ENCODE measurements at regions not wholly inside any gene's neighbourhood (a gene's known extent, or its start where the extent isn't known, plus 50 kb on each side); places are given as distances from the start of the nearest gene placed in this dataset.

DNA sequence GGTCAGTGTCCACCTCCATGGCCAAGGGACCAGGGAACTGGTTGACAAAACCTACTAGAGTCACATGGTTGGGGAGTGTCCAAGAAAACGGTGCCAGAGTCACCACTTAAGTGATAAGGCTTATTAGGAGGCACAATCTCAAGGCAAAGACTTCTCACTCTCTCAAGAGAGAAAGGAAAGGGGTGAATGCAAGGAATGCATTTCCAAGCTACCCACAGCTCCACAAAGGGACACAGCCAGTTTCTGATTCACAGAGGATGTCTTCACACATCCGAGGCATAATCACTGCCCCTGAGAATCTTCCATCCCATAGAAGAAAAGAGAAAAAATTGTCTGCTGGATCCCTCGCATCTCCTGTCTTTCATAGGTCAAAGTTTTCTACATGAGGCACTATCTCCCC lies 269.3 kb downstream of the TNS1 start:
- H3K4me2 ChIP-seq = no peak overlapping the region
- no peak overlapping the region for H3K4me3 ChIP-seq
- no peaks in the 10 kb centered on the region for H3K79me2 ChIP-seq
- DNase-seq (ENCODE audit: low spot score) = no peak
- TF ChIP-seq, protein P1, sequence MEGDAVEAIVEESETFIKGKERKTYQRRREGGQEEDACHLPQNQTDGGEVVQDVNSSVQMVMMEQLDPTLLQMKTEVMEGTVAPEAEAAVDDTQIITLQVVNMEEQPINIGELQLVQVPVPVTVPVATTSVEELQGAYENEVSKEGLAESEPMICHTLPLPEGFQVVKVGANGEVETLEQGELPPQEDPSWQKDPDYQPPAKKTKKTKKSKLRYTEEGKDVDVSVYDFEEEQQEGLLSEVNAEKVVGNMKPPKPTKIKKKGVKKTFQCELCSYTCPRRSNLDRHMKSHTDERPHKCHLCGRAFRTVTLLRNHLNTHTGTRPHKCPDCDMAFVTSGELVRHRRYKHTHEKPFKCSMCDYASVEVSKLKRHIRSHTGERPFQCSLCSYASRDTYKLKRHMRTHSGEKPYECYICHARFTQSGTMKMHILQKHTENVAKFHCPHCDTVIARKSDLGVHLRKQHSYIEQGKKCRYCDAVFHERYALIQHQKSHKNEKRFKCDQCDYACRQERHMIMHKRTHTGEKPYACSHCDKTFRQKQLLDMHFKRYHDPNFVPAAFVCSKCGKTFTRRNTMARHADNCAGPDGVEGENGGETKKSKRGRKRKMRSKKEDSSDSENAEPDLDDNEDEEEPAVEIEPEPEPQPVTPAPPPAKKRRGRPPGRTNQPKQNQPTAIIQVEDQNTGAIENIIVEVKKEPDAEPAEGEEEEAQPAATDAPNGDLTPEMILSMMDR (IDR thresholded peaks at IDR 0.05; ENCODE audit: poor library complexity) = no peak
- no peak for TF ChIP-seq EZH2 (IDR thresholded peaks at IDR 0.05; ENCODE audit: borderline replicate concordance)
- TF ChIP-seq EZH2phosphoT487 (IDR thresholded peaks at IDR 0.05; ENCODE audit: low read depth, severe bottlenecking, unreplicated experiment) = no peak
- peaks cover 6% of the 10 kb centered on the region for H3K4me1 ChIP-seq (ENCODE audit: insufficient read depth)
- H4K20me1 ChIP-seq (ENCODE audit: insufficient read depth, poor library complexity, severe bottlenecking) = no peaks in the 10 kb centered on the region
- H2AFZ ChIP-seq = no peak overlapping the region
- WGBS (ENCODE audit: low lambda C conversion rate, missing lambda C conversion rate) = 79% methylated on average over 3 of the region's 3 CpGs
- no peaks in the 10 kb centered on the region for H3K9me3 ChIP-seq (ENCODE audit: low read depth)
- no peak overlapping the region for H3K27ac ChIP-seq
- H3K9me2 ChIP-seq (replicated peaks; ENCODE audit: insufficient read depth) = no peaks in the 10 kb centered on the region
- H3K36me3 ChIP-seq (replicated peaks; ENCODE audit: insufficient read depth, low read depth) = no peaks in the 10 kb centered on the region
- no peaks in the 10 kb centered on the region for H3K27me3 ChIP-seq

DNA sequence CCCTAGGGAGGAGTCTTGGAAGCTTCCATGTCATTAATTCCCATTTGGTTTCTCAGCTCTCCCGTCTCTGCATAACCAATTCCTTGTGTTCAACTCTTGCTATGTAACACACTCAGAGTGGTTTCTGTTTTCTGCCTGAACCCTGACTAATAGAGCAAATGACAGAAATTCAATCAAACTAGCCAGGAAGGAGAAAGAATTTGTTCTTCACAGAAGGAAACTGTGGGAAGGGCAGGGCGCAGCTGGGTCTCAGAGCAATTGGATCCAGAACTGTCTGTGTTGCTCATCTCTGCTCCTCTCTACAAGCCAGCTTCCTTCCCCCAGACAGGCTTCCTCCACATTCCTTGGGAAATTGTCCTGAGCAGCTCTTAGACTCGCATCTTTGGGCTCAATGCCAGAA lies 269.8 kb downstream of the TNS1 start:
- Histone ChIP-seq H3K27ac (no peak overlapping the region), H3K4me2 (no peak overlapping the region), H2AFZ (no peak overlapping the region), H3K9me3 (ENCODE audit: low read depth) (no peaks in the 10 kb centered on the region), H4K20me1 (ENCODE audit: insufficient read depth, poor library complexity, severe bottlenecking) (no peaks in the 10 kb centered on the region), H3K4me3 (no peak overlapping the region), H3K79me2 (no peaks in the 10 kb centered on the region), H3K9me2 (replicated peaks; ENCODE audit: insufficient read depth) (no peaks in the 10 kb centered on the region), H3K27me3 (no peaks in the 10 kb centered on the region), H3K4me1 (ENCODE audit: insufficient read depth) (peaks cover 6% of the 10 kb centered on the region), H3K36me3 (replicated peaks; ENCODE audit: insufficient read depth, low read depth) (no peaks in the 10 kb centered on the region)
- no peak for DNase-seq (ENCODE audit: low spot score)
- 68% methylated on average over 3 of the region's 3 CpGs for WGBS (ENCODE audit: low lambda C conversion rate, missing lambda C conversion rate)
- TF ChIP-seq, protein P1 (IDR thresholded peaks at IDR 0.05; ENCODE audit: poor library complexity) = no peak
- TF ChIP-seq EZH2 (IDR thresholded peaks at IDR 0.05; ENCODE audit: borderline replicate concordance) (no peak), EZH2phosphoT487 (IDR thresholded peaks at IDR 0.05; ENCODE audit: low read depth, severe bottlenecking, unreplicated experiment) (no peak)

DNA sequence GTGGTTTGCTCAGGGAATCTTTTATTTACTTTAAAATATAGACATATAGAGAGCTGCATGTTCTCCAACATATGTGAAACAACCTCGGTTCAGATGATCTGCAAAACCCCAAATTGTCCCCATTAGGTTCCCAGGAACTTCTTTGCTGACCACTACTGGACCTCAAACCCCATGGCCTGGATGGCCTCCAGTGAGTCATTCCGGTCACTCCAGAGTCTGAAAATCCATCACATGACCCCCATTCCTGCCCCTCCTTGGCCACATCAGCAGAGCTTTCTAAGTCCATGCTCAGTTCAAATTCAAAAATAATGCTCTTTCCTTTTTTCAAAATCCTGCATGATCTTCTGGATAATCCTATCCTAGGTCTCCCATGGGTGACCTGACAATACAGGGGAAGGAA lies 271.0 kb downstream of the TNS1 start:
- WGBS (ENCODE audit: low lambda C conversion rate, missing lambda C conversion rate) = 98% methylated on average over 2 of the region's 2 CpGs
- H3K36me3 ChIP-seq (replicated peaks; ENCODE audit: insufficient read depth, low read depth) = no peaks in the 10 kb centered on the region
- no peak overlapping the region for H3K4me2 ChIP-seq
- peaks cover 6% of the 10 kb centered on the region for H3K4me1 ChIP-seq (ENCODE audit: insufficient read depth)
- no peaks in the 10 kb centered on the region for H3K27me3 ChIP-seq
- H3K9me3 ChIP-seq (ENCODE audit: low read depth) = no peaks in the 10 kb centered on the region
- no peaks in the 10 kb centered on the region for H3K9me2 ChIP-seq (replicated peaks; ENCODE audit: insufficient read depth)
- no peak overlapping the region for H3K27ac ChIP-seq
- no peaks in the 10 kb centered on the region for H4K20me1 ChIP-seq (ENCODE audit: insufficient read depth, poor library complexity, severe bottlenecking)
- H3K79me2 ChIP-seq = no peaks in the 10 kb centered on the region
- H2AFZ ChIP-seq = no peak overlapping the region
- DNase-seq (ENCODE audit: low spot score) = no peak
- H3K4me3 ChIP-seq = no peak overlapping the region
- TF ChIP-seq EZH2phosphoT487 (IDR thresholded peaks at IDR 0.05; ENCODE audit: low read depth, severe bottlenecking, unreplicated experiment) (no peak), EZH2 (IDR thresholded peaks at IDR 0.05; ENCODE audit: borderline replicate concordance) (no peak)
- TF ChIP-seq, protein P1 (IDR thresholded peaks at IDR 0.05; ENCODE audit: poor library complexity) = no peak
